Fibroblast of lung (primary cell): ENCODE measurements at regions not wholly inside any gene's neighbourhood (a gene's known extent, or its start where the extent isn't known, plus 50 kb on each side); places are given as distances from the start of the nearest gene placed in this dataset.

Experiments used
- CTCF ChIP-seq, 2 donors: IDR thresholded peaks in 1 of 2; conservative IDR thresholded peaks in 1 of 2; 1 replicate in 1 of 2; 2 replicates in 1 of 2; pipeline ENCODE4 v1.5.1; 2011 to 2012; ENCODE audit warnings: low read length in 2 of 2, control low read depth in 1 of 2, inconsistent platforms in 1 of 2, low read depth in 1 of 2, mild to moderate bottlenecking in 1 of 2
- EZH2 ChIP-seq: IDR thresholded peaks from 2 replicates; pipeline ENCODE4 v1.5.1; 2012; ENCODE audit warnings: low read length, control low read depth, mild to moderate bottlenecking; ENCODE audit errors: missing control alignments

DNA sequence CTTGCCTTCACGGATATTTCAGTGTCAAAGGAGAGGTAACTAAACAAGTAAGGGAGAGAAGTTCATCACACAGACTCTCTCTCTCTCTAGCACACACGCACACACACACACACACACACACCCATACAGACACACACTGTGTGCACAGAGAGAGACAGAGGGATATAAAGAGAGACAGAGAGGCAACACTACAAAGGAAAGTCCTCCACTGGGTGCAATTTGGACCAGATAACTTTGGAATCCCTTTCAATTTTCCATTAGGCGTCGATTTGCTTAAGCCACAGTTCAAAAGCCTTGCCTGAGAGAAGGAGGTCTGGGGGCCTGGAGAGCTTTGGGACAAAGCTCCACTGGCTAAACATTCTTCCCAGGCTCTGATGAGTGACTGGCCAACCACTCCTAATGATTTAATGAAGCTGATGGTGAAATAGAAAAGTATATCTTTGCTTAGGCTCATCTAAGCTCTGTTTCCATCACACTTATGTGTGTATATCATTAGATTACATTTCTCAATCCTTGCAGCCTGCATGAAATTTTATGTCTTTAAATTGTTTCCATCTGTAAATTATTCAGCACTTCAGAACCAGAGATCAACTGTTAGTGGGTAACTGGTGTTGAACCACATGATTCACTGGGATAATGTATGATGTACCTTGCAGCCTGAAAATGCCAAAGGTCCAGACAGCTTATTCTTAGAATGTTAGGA lies 180.8 kb downstream of the MAGEB17 start:
- TF ChIP-seq EZH2: no peak
- TF ChIP-seq CTCF (conservative IDR thresholded peaks at IDR 0.05 in 1 of 2, IDR thresholded peaks at IDR 0.05 in 1 of 2; ENCODE audit: low read depth in 1 of 2, low read length in 2 of 2): no peak
